Natural killer cell (primary cell): ENCODE measurements at regions not wholly inside any gene's neighbourhood (a gene's known extent, or its start where the extent isn't known, plus 50 kb on each side); places are given as distances from the start of the nearest gene placed in this dataset.
"Not testable (repeated sequence)": the region's sequence is repeated elsewhere in the genome, so short reads cannot be mapped to it uniquely, and the experiment has no call there.

ENCODE experiments used
- ATAC-seq, 3 donors: fragments of 150-1000 bp in 2 of 3; fragments of 200-7000 bp in 1 of 3; cut with Tn5 transposase; 1 replicate in 1 of 3; 2 replicates in 2 of 3; pipeline ENCODE4 v1.10.0; 2021; ENCODE audit warnings: mild to moderate bottlenecking in 2 of 3, moderate library complexity in 2 of 3
- DNase-seq, 2 donors: peaks; one replicate each; pipeline versions ENCODE4 v3.0.0 to v3.0.0-alpha.2; 2013 to 2021; ENCODE audit warnings: mixed read lengths in 1 of 2
- H3K27ac ChIP-seq: one replicate; pipeline ENCODE4 v1.5.1; 2013; ENCODE audit warnings: mild to moderate bottlenecking, low read length
- H3K27me3 ChIP-seq: one replicate; pipeline ENCODE4 v1.6.1; 2013; ENCODE audit warnings: low read length; ENCODE audit not compliant: control insufficient read depth, insufficient read depth
- H3K36me3 ChIP-seq: one replicate; pipeline ENCODE4 v1.6.1; 2013; ENCODE audit warnings: low read length; ENCODE audit not compliant: control insufficient read depth, insufficient read depth
- H3K4me1 ChIP-seq: one replicate; pipeline ENCODE4 v1.6.1; 2013; ENCODE audit warnings: low read length; ENCODE audit not compliant: control insufficient read depth, insufficient read depth
- H3K4me3 ChIP-seq: one replicate; pipeline ENCODE4 v1.5.1; 2013; ENCODE audit warnings: low read length
- H3K9me3 ChIP-seq: one replicate; pipeline ENCODE4 v1.6.1; 2013; ENCODE audit warnings: low read length; ENCODE audit not compliant: control insufficient read depth, insufficient read depth
- H3K27ac Mint-ChIP-seq, 2 donors: one replicate each; pipeline ENCODE4 v1.8.0; 2022; ENCODE audit warnings: mild to moderate bottlenecking in 2 of 2, mixed read lengths in 2 of 2, moderate library complexity in 1 of 2
- H3K27me3 Mint-ChIP-seq, 2 donors: one replicate each; pipeline ENCODE4 v1.8.0; 2022; ENCODE audit warnings: low read depth in 2 of 2, mixed read lengths in 2 of 2
- H3K36me3 Mint-ChIP-seq: one replicate; pipeline ENCODE4 v1.8.0; 2022; ENCODE audit warnings: mixed read lengths
- H3K4me1 Mint-ChIP-seq, 2 donors: one replicate each; pipeline ENCODE4 v1.8.0; 2022; ENCODE audit warnings: mixed read lengths in 2 of 2
- H3K4me3 Mint-ChIP-seq: one replicate; pipeline ENCODE4 v1.8.0; 2022; ENCODE audit warnings: mild to moderate bottlenecking, moderate library complexity, mixed read lengths
- H3K9me3 Mint-ChIP-seq, 2 donors: one replicate each; pipeline ENCODE4 v1.8.0; 2022; ENCODE audit warnings: mixed read lengths in 2 of 2
- CTCF ChIP-seq: fragments of 200-600 bp; IDR thresholded peaks from one replicate; pipeline ENCODE4 v1.8.0; 2022; ENCODE audit warnings: antibody characterized with exemption
- WGBS: methylation state at CpG from one replicate; pipeline ENCODE4 v1.1.7; 2013; ENCODE audit warnings: missing lambda C conversion rate; ENCODE audit not compliant: insufficient coverage; 5-methylcytosine and 5-hydroxymethylcytosine counted together
- intact Hi-C: fragments of 100-400 bp; cut with micrococcal nuclease; formaldehyde crosslinking; loops from one replicate; pipeline ENCODE4 v1.14.2; 2022

DNA sequence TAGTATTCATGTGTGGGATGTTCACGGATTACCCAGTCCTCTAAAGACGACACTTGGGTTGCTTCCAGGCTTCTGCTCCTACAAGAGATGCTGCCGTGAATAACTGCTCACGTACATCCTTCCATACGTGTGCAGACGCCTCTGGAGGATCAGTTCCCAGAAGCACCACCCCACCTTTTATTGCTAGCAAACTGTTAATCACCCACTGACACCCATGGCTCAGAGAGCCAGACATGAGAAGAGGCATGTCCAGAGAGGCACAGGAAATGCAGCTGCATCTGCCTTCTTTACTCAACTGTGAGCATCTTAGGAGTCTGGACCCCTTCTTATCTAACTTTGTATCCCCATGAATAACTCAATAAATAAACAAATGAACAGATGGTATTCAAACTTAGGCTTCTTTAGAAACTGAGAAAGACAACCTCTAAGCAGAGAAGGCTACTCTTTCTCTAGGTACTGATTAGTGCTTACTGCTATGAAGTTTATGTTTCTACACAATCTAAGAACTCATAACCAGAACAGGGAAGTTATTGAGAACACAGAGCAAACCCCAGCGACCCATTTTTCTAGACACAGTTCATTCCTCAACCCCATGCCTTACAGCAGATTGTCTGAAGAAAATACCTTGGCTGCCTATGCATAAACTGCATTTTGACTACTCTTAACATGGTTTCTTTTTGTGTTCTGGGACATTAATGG, 228.7 kb upstream of the RREB1 start:
- TF ChIP-seq CTCF, result no peak
- no peaks in the 10 kb centered on the region for H3K27me3 ChIP-seq
- Mint-ChIP-seq H3K27me3 (no peaks in the 10 kb centered on the region), H3K4me1 (no peaks in the 10 kb centered on the region), H3K9me3 (no peaks in the 10 kb centered on the region), H3K4me3 (no peak overlapping the region), H3K27ac (no peak overlapping the region), H3K36me3 (no peaks in the 10 kb centered on the region)
- intact Hi-C loops, result no loop called here
- H3K9me3 ChIP-seq, result no peaks in the 10 kb centered on the region
- H3K36me3 ChIP-seq, result no peaks in the 10 kb centered on the region
- 76% methylated on average over 7 of the region's 7 CpGs for WGBS
- ATAC-seq, result no peak
- no peaks in the 10 kb centered on the region for H3K4me1 ChIP-seq
- DNase-seq, result no peak
- H3K4me3 ChIP-seq, result no peak overlapping the region
- no peak overlapping the region for H3K27ac ChIP-seq

GRCh38 chr6:6879586-6879974, 228.2 kb upstream of the RREB1 start:
- H3K4me3 Mint-ChIP-seq, intact Hi-C loops, ATAC-seq, H3K4me3 ChIP-seq, H3K27me3 ChIP-seq, H3K27me3 Mint-ChIP-seq, DNase-seq, H3K27ac ChIP-seq, H3K9me3 ChIP-seq, H3K4me1 Mint-ChIP-seq, H3K9me3 Mint-ChIP-seq, H3K36me3 Mint-ChIP-seq, H3K36me3 ChIP-seq, H3K4me1 ChIP-seq, H3K27ac Mint-ChIP-seq: not testable (repeated sequence)
- 84% methylated on average over 5 of the region's 6 CpGs for WGBS

DNA sequence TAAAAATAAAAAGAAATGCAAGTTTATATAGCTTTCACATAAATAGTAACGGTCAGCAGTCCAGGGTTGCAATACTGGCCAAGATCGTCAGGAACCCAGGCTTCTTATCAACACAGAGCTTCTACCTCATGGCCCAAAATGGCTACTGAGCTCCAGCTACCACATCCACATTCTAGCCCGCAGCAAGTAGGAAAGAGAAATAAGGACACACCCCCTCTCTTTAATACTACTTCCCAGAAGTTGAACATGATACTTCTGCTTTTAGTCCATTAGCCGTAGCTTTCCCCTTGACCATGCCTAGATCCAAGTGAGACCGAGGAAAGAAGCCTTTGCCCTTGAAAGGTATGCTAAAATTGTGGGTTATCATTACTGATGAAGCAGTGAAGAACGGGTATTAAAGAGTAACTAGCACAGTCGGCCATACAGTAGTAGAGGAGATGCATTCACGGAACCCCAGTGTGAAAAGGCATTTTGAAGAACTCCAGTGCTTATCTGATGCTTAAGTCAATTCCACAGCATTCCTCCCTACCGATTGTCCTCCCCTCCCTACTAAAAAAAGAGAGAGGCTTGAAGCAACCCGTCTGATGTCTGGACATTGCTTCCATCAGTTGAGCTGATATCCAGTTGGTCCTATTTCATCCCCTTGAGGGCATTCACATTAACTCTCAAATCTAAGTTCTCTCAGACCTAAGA, 226.9 kb upstream of the RREB1 start:
- ATAC-seq, result no peak
- DNase-seq, result no peak
- H3K9me3 Mint-ChIP-seq, result no peaks in the 10 kb centered on the region
- intact Hi-C loops, result no loop called here
- Histone ChIP-seq H3K4me1 (peaks cover 9% of the 10 kb centered on the region), H3K27ac (no peak overlapping the region), H3K27me3 (no peaks in the 10 kb centered on the region), H3K36me3 (no peaks in the 10 kb centered on the region), H3K4me3 (no peak overlapping the region), H3K9me3 (no peaks in the 10 kb centered on the region)
- no peaks in the 10 kb centered on the region for H3K36me3 Mint-ChIP-seq
- no peak overlapping the region for H3K27ac Mint-ChIP-seq
- TF ChIP-seq CTCF, result no peak
- H3K27me3 Mint-ChIP-seq, result no peaks in the 10 kb centered on the region
- WGBS, result 92% methylated on average over 10 of the region's 10 CpGs
- peaks cover 0 to 1% of the 10 kb centered on the region in 2 donors for H3K4me1 Mint-ChIP-seq
- no peak overlapping the region for H3K4me3 Mint-ChIP-seq

GRCh38 chr6:6881438-6882225, 226.1 kb upstream of the RREB1 start:
- Histone ChIP-seq H3K4me1 (peaks cover 13% of the 10 kb centered on the region), H3K36me3 (no peaks in the 10 kb centered on the region), H3K9me3 (no peaks in the 10 kb centered on the region), H3K4me3 (no peak overlapping the region), H3K27me3 (no peaks in the 10 kb centered on the region), H3K27ac (no peak overlapping the region)
- ATAC-seq, result no peak
- DNase-seq, result no peak
- no peaks in the 10 kb centered on the region for H3K27me3 Mint-ChIP-seq
- no peak overlapping the region for H3K27ac Mint-ChIP-seq
- H3K9me3 Mint-ChIP-seq, result no peaks in the 10 kb centered on the region
- no peak for TF ChIP-seq CTCF
- WGBS, result 67% methylated on average over 3 of the region's 4 CpGs
- no peaks in the 10 kb centered on the region for H3K36me3 Mint-ChIP-seq
- no peak overlapping the region for H3K4me3 Mint-ChIP-seq
- H3K4me1 Mint-ChIP-seq, result peaks cover 0 to 6% of the 10 kb centered on the region in 2 donors
- intact Hi-C loops, result no loop called here
